ENCODE measurements at regions not wholly inside any gene's neighbourhood (a gene's known extent, or its start where the extent isn't known, plus 50 kb on each side); places are given as distances from the start of the nearest gene placed in this dataset.

DNA sequence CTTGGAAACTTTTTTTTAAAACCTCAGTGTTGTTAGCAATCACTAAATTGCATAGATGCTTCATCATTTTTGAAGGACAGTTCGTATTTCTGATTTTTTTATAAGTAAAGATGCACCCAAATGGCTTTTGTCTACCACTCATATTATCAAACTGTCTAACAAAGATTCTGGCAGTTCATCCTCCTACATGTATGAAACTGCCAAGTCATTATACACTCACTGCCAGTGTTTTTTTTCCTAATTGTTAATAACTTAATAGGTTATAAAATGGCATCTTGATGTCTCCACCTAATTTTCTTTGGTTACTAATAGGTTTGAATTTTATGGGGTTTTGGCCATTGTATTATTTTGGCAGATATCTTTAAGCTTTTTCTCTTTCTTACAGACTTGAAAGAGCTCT, 77.0 kb downstream of the HTR5A start:
- H3K4me1 ChIP-seq, result no peaks in the 10 kb centered on the region
- TF ChIP-seq EP300 (IDR thresholded peaks at IDR 0.05) (no peak), POLR2A (IDR thresholded peaks at IDR 0.05) (no peak)
- TF ChIP-seq, protein P1, sequence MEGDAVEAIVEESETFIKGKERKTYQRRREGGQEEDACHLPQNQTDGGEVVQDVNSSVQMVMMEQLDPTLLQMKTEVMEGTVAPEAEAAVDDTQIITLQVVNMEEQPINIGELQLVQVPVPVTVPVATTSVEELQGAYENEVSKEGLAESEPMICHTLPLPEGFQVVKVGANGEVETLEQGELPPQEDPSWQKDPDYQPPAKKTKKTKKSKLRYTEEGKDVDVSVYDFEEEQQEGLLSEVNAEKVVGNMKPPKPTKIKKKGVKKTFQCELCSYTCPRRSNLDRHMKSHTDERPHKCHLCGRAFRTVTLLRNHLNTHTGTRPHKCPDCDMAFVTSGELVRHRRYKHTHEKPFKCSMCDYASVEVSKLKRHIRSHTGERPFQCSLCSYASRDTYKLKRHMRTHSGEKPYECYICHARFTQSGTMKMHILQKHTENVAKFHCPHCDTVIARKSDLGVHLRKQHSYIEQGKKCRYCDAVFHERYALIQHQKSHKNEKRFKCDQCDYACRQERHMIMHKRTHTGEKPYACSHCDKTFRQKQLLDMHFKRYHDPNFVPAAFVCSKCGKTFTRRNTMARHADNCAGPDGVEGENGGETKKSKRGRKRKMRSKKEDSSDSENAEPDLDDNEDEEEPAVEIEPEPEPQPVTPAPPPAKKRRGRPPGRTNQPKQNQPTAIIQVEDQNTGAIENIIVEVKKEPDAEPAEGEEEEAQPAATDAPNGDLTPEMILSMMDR (IDR thresholded peaks at IDR 0.05), result no peak
- no peaks in the 10 kb centered on the region for H3K27me3 ChIP-seq
- H3K36me3 ChIP-seq, result no peaks in the 10 kb centered on the region
- no peak overlapping the region for H3K27ac ChIP-seq
- H3K9me3 ChIP-seq, result peaks cover 0 to 6% (median 0%) of the 10 kb centered on the region in 4 donors
- 52 to 57% methylated on average over 1 of the region's 1 CpG for whole genome bisulfite sequencing, 2 donors
- no peak overlapping the region for H3K4me3 ChIP-seq
- DNase-seq (ENCODE audit: low spot score in 2 of 2), result no peak

DNA sequence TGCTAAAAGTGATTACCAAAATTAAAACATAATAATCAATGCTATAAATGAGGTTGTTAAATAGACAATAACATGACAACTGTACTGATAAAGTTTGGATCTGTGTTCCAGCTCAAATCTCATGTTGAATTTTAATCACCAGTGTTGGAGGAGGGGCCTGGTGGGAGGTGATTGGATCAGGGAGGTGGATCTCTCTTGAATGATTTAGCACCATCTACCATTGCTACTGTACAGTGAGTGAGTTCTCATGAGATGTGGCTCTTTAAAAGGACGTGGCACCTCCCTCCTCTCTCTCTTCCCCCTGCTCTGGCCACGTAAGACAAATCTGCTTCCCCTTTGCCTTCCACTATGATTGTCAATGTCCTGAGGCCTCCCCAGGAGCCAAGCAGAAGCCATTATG, 77.5 kb downstream of the HTR5A start:
- Histone ChIP-seq H3K4me1 (no peaks in the 10 kb centered on the region), H3K9me3 (peaks cover 0 to 7% (median 0%) of the 10 kb centered on the region in 4 donors), H3K4me3 (no peak overlapping the region), H3K27ac (no peak overlapping the region), H3K36me3 (no peaks in the 10 kb centered on the region), H3K27me3 (no peaks in the 10 kb centered on the region)
- DNase-seq (ENCODE audit: low spot score in 2 of 2), result no peak
- no peak for TF ChIP-seq POLR2A (IDR thresholded peaks at IDR 0.05)
- TF ChIP-seq EP300 (IDR thresholded peaks at IDR 0.05), result no peak
- TF ChIP-seq, protein P1 (IDR thresholded peaks at IDR 0.05), result no peak
- 41 to 46% methylated on average over 2 of the region's 2 CpGs for WGBS, 2 donors

DNA sequence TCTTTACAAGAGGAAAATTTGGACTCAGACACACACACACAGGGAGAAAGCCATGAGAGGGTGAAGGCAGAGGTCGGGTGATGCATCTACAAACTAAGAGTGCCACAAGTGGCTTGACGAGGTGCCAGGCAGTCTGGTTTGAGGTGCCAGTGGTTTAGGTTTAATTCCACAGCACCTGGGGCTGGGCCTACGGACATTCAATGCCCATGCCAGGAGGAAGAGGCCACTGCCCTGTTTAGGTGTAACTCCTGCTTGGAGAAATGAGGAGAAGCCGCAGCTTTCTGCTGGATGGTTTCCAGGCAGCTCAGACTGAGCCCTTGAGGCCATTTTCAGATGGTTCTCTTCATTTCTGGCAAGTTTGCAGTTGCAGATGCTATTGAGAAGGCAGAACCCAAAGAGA, 83.6 kb downstream of the HTR5A start:
- no peak overlapping the region for H3K27ac ChIP-seq
- H3K4me3 ChIP-seq, result no peak overlapping the region
- no peaks in the 10 kb centered on the region for H3K27me3 ChIP-seq
- no peaks in the 10 kb centered on the region for H3K4me1 ChIP-seq
- DNase-seq (ENCODE audit: low spot score in 2 of 2), result no peak
- no peaks in the 10 kb centered on the region for H3K36me3 ChIP-seq
- H3K9me3 ChIP-seq, result peaks cover 0 to 24% (median 0%) of the 10 kb centered on the region in 4 donors
- 49 to 68% methylated on average over 4 of the region's 4 CpGs for whole genome bisulfite sequencing, 2 donors
- TF ChIP-seq, protein P1 (IDR thresholded peaks at IDR 0.05), result no peak
- TF ChIP-seq EP300 (IDR thresholded peaks at IDR 0.05), result no peak
- TF ChIP-seq POLR2A (IDR thresholded peaks at IDR 0.05), result no peak

DNA sequence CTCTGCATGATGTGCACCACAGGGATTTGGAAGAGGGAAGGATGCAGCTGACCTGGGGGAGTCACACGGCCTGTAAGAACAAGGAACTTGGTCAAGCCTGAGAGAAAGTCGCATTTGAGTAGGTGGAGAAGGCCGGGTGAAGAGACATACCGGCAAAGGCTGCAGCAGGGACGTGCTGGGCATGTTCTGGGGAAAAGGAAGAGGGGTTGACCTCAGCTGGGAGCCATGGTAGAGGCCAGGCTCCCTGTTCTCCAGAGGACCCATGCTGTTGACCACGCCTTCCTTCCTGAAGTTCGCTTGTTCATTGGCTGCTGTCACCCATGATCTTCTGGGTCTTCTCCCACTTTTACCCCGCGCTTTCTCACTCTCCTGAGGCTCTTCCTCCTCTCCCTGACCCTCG, 84.5 kb downstream of the HTR5A start:
- no peak for DNase-seq (ENCODE audit: low spot score in 2 of 2)
- H3K4me3 ChIP-seq, result no peak overlapping the region
- 71 to 75% methylated on average over 10 of the region's 10 CpGs for WGBS, 2 donors
- H3K36me3 ChIP-seq, result no peaks in the 10 kb centered on the region
- H3K27me3 ChIP-seq, result no peaks in the 10 kb centered on the region
- no peaks in the 10 kb centered on the region for H3K4me1 ChIP-seq
- TF ChIP-seq POLR2A (IDR thresholded peaks at IDR 0.05) (no peak), EP300 (IDR thresholded peaks at IDR 0.05) (no peak)
- TF ChIP-seq, protein P1 (IDR thresholded peaks at IDR 0.05), result no peak
- H3K27ac ChIP-seq, result no peak overlapping the region
- H3K9me3 ChIP-seq, result peaks cover 0 to 24% (median 0%) of the 10 kb centered on the region in 4 donors

DNA sequence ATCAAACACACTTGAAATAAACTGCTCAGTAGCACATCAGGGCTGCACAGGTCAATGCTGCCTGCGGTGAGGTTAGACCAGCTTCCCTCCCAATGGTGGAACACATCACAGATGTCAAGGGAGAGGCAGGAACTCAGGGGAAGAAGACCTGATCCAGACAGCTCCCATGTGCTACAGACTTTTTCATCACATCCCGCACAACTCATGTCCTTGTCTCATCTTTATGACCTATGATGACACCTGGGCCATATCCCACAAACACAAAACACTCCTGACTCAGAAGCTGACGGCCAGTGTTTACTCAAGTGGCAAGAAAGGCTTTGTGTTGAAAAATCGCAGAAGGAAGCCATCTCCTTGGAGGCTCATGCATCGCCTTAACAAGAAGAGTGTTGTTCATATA, 91.6 kb downstream of the HTR5A start:
- no peak overlapping the region for H3K4me3 ChIP-seq
- no peaks in the 10 kb centered on the region for H3K36me3 ChIP-seq
- no peak for DNase-seq (ENCODE audit: low spot score in 2 of 2)
- H3K4me1 ChIP-seq, result no peaks in the 10 kb centered on the region
- 51 to 59% methylated on average over 5 of the region's 5 CpGs for WGBS, 2 donors
- H3K27ac ChIP-seq, result no peak overlapping the region
- H3K9me3 ChIP-seq, result peaks cover 0 to 8% (median 0%) of the 10 kb centered on the region in 4 donors
- H3K27me3 ChIP-seq, result peaks cover 0 to 2% of the 10 kb centered on the region in 2 donors
- TF ChIP-seq EP300 (IDR thresholded peaks at IDR 0.05) (no peak), POLR2A (IDR thresholded peaks at IDR 0.05) (no peak)
- TF ChIP-seq, protein P1 (IDR thresholded peaks at IDR 0.05), result no peak
